Renal cortex interstitium (tissue), 11 donors: ENCODE measurements at regions not wholly inside any gene's neighbourhood (a gene's known extent, or its start where the extent isn't known, plus 50 kb on each side); places are given as distances from the start of the nearest gene placed in this dataset.
"Not testable (repeated sequence)": the region's sequence is repeated elsewhere in the genome, so short reads cannot be mapped to it uniquely, and the experiment has no call there.

Source experiments
- DNase-seq, 11 donors: peaks; one replicate each; pipeline ENCODE4 v3.0.0-alpha.2; 2013; ENCODE audit warnings: low read depth in 9 of 11, low spot score in 4 of 11; ENCODE audit errors: extremely low read depth in 1 of 11

- DNase-seq: not testable (repeated sequence)
These were observed 192.7 kb upstream of the PIEZO2 start for GRCh38 chr18:11342115-11342514.

GRCh38 chr18:11339188-11339775 is 189.9 kb upstream of the PIEZO2 start:
- no peak for DNase-seq

DNA sequence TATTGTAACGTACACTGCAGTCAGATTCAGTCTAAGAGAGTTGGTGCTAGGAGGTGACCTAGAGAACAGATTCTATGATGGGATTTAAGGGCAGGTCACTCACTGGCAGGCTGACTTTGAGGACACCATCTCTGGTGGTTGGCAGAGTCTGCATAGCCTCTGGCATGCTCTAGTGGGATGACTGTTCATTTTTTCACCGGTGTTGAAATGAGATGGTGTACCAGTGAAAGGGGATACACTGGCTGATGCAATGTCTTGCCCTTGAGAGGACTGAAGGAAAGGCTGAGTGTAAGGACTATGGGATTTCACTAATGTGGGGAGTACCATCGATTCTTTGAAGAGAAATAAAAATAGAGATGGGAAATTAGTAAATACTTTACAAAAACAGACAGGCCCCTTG is 186.9 kb upstream of the PIEZO2 start:
- DNase-seq: no peak

DNA sequence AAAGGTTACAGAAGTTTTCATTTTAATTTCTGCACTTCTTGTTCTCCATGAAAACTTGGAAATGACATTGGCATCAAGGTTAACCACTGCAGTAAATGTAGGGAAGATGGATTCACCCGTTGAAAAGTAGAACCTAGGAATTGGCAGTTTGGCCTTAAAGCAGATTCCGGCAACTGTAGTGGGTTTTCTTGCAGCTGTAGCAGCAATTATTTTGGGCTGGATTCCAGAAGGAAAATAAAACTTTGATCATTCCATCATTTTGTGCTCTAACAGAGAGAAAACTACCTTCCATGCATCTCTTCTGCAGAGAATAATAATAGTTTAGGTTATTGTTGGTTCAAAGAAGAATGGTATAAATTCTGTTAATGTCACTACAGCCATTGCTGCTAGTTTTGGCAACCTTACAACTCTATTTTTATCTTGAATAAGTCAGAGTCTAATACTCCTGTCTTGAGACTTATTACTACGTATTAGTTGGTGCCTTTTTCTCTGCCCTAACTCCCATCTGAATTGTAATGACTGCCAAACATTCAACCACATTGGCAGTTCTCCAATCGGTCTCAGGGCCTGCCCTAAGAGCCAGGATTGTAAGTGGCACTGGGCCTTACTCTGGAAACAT is 178.1 kb upstream of the PIEZO2 start:
- DNase-seq: peak in 2 of 11 donors; percentile 5

DNA sequence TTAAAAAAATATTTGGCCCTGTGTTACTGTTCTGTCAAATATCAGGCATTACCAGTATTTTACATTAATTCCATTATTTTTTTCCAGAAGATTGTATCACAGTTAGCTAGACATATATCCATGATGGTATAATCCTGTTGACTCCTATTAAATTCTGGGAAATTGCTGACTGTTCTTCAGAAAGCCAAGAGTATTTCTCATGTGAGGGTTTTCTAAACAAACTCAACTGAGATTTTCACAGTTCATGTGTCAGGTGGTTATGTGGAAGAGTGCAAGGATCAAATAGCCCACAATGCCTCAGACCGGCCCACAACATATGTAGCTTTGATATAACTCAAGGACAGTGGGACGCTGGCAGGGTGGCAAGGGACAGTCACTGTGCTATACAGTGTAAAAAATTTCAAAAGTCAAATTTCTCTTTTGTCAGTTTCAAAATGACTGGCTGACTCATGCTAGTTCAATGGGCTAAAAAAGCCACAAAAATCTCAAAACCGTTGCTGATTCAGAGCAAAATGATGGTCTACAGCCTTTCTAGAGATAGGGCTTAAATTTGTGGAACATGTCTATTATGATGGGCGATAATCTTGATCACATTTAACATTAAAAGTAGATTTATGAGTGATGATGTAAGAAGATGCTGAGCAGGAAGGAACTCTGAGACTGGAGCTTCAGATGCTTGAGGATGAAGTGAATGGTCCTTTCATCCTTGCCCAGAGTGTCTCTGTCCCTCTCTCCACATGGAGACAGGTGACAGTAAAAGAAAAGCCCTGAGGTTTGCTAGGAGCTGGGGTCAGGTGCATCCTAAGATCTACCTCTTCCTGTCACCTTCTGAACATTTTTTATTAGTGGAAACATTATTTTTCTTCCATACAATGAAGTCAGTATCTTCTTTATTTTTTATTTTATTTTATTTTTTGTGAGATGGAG is 175.8 kb upstream of the PIEZO2 start:
- DNase-seq: no peak

DNA sequence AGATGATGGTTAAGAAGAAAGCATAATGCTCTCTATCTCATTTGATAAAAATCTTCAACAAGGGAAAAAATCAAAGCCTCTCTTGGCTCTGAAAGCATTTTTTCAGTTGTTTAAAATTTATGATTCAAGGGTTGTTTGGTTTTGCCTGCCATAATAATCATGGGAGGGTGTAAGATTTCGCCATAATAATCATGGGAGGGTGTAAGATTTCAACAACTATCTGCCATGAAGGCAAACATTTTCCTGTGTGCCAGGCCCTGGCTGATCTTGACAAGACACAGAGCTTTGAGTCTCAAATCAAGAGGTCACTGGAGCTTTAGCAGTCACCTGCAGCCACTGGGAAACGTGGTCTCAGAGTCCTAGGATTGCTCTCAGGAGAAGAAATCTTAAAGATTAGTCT is 175.1 kb upstream of the PIEZO2 start:
- DNase-seq: no peak

DNA sequence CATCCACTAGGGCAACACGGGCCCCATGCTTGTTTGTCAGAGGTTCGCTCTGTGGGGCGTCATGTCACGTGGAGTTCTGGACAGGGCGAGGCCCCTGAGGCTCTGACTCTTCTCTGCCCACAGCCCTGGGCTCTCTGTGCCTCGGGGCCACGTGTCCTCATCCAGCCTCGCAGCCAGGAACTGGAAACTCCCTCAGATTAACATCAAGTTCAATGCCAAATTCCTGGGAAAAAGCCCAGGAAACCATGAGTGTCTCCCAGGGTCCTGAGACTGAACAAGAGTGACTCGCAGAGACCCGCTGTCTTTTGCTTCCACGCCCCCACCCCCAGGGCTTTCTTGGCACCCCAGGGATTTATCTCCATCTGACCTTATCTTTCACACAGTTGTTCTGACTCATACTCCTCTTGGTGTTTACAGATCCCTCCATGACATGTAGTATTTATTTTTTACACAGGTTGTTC is 174.0 kb upstream of the PIEZO2 start:
- no peak for DNase-seq

DNA sequence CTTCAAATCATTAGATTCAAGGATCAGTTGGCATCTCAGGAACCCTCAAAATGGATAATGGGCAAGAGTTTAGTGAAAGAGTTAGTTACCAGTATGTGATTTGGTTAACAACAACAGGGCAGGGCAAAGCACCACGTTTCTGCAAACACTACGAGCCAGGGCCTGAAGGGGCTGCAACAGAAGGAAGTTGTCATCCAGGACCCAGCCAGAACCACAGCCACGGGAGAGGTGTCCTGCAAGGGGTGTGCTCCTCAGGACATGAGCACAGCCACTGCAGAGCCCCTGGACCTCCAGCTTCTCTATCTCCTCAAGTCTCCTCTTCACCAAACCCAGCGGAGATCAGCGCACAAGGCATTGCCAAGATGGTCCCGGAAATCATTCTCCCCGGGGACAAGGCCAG is 173.3 kb upstream of the PIEZO2 start:
- no peak for DNase-seq

DNA sequence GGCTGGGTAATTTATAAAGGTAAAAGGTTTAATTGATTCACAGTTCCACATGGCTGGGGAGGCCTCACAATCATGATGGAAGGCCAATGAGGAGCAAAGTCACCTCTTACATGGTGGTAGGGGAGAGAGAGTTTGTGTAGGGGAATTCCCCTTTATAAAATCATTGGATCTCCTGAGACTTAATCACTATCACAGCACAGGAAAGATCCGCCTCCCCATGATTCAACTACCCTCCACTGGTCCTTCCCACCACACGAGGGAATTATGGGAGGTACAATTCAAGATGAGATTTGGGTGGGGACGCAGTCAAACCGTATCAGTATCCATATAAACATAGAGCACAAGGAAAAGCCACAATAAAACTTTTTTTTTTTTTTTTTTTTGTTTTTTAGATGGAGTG is 172.6 kb upstream of the PIEZO2 start:
- no peak for DNase-seq

DNA sequence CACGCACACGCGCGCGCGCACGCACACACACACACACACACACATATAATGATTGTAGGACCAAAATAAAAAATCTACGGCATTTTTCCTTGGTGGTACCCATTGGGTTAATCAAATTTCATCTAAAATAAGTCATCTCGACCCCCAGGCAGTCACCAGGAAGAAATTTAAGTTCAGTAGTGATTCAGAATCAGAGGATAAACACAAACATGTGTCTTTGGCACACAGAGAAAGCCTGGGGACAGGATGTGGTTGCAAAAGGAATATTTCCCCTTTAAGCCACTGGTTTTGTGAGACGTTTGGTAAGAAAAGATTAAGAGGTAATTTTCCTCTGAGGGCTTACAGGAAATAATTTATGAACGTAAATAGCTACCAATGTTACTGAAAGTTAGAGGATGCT is 171.6 kb upstream of the PIEZO2 start:
- no peak for DNase-seq

GRCh38 chr18:11316546-11316945 is 167.2 kb upstream of the PIEZO2 start:
- no peak for DNase-seq

- DNase-seq: peak in 4 of 11 donors; percentile 4 to 17 (median 7)
These were observed 161.2 kb upstream of the PIEZO2 start for GRCh38 chr18:11310476-11311086.

DNA sequence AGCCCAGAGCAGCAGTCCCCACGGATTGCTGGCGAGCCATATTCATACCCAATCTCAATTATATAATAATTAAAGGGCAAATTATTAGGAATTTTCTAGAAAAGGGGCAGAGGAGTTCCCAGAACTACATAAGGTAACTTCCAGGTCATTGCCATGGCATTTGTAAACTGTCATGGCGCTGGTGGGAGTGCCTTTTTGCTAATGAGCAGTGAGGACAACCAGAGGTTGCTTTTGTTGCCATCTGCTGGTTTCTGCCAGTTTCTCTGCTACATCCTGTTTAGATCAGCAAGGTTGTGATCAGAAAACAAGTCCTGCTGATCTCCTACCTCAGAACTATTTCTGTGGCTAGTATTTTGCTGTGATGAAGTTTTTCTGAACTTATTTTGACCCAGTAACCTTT is 159.8 kb upstream of the PIEZO2 start:
- DNase-seq: no peak

GRCh38 chr18:11308499-11308898 is 159.1 kb upstream of the PIEZO2 start:
- DNase-seq: no peak

GRCh38 chr18:11307716-11308115 is 158.3 kb upstream of the PIEZO2 start:
- no peak for DNase-seq

DNA sequence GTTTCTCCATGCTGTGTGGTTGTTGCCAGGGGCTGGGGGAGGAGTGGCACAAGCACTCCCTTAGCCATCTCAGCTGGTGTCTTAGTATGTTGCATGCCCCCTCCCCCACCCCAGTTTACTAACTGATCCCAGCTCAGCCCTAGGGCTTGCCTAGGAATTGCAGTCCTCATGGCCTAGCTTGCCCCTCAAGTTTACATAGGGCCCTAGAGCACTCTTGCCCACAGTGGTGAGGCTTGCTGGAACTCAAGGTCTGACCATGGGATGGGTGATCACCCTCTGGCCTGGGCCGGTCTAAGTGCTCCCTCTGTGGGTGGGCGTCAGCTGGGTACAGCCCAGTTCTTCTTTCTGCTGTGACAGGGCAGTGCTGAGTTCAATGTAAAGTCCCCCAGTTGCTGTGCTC is 156.1 kb upstream of the PIEZO2 start:
- DNase-seq: no peak

GRCh38 chr18:11304928-11305327 is 155.6 kb upstream of the PIEZO2 start:
- no peak for DNase-seq

DNA sequence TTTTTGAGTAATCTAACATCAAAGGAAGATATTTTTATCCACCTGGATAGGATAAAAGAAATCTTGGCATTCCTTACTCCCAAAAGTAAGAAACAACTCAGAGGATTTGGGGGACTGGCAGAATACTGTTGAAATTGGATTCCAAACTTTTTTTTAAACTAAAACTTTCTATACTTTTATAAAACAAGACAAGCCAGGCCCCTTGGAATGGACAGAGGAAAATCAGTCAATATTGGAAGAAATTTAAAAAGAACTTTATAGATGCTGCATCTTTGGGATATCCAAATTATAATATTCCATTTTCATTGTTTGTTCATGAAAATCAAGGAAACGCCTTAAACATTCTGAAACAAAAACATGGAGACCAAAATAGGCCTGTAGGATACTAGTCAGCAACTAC is 147.6 kb upstream of the PIEZO2 start:
- no peak for DNase-seq

GRCh38 chr18:11293794-11294193 is 144.4 kb upstream of the PIEZO2 start:
- no peak for DNase-seq

GRCh38 chr18:11290786-11291185 is 141.4 kb upstream of the PIEZO2 start:
- no peak for DNase-seq
